ENCODE measurements at regions not wholly inside any gene's neighbourhood (a gene's known extent, or its start where the extent isn't known, plus 50 kb on each side); places are given as distances from the start of the nearest gene placed in this dataset.

GRCh38 chr11:127627629-127628457 is 627.3 kb upstream of the KIRREL3 start:
- DNase-seq = no peak

- DNase-seq = no peak
Observed at GRCh38 chr11:127627204-127627603, 626.6 kb upstream of the KIRREL3 start.

DNA sequence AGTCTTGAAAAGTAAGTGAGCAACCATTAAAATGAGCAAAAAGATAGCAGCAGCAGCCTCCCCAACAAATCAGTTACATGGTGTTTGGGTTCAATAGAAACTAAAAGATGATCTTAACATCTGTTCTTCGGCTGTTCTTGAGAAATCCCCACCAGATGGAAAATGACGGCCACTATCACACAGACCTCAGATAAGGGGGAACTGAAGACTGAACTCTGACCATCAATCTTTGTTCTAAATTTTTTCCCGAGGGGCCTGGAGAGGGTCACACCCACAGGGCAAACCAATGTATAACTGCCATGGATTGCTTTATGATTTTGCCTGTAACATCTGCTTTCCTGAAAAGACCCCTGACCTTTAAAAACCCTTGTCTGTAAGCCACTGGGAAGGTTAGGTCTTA is 624.8 kb upstream of the KIRREL3 start:
- no peak for DNase-seq

- no peak for DNase-seq
Observed at GRCh38 chr11:127624306-127624856, 623.8 kb upstream of the KIRREL3 start.

- no peak for DNase-seq
Observed at GRCh38 chr11:127622686-127623085, 622.1 kb upstream of the KIRREL3 start.

- DNase-seq = no peak
Observed at GRCh38 chr11:127620671-127621070, 620.1 kb upstream of the KIRREL3 start.

- DNase-seq = no peak
Observed at GRCh38 chr11:127619946-127620345, 619.4 kb upstream of the KIRREL3 start.

DNA sequence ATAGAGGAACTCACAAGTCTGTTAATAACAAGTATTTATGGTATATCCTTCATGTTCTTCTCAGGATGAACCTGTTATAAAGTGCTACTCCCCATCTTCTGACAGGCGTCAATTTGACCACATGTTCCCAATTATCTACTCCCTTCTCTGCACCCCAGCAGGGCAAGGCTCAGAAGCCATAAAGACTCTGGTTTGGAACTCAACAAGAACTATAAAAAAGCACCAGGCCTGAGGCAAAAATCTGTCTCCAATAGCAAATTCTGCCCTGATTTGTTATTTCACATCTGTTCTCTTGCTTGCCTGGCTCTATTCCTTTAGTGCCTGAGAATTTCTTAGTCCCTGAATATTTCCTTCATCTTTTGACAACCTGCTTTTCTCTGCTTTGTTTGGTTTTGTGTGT is 618.2 kb upstream of the KIRREL3 start:
- DNase-seq = no peak

- no peak for DNase-seq
Observed at GRCh38 chr11:127616158-127616557, 615.6 kb upstream of the KIRREL3 start.

GRCh38 chr11:127612607-127613006 is 612.0 kb upstream of the KIRREL3 start:
- DNase-seq = no peak

- DNase-seq = no peak
Observed at GRCh38 chr11:127609025-127609773, 608.6 kb upstream of the KIRREL3 start.

- no peak for DNase-seq
Observed at GRCh38 chr11:127607487-127608085, 607.0 kb upstream of the KIRREL3 start.

DNA sequence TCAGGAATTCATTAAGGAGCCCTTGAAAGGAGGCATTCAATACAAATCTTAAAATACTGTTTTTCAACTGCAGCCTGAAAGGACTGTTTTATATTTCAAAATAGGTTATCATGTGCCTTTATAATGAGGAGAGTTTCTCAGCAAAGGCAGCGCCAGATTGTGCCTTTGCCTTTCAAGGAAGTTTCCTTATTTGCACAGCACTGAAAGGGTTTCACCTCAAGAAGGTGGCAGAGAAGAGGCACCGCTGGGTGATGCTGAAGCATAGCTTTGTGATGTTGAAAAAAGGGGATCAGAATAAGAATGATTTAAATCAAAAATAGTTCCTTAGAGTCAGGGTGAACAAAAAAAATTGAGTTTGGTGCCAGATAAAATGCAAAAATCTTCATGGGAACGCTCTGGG is 601.0 kb upstream of the KIRREL3 start:
- no peak for DNase-seq

- DNase-seq = no peak
Observed at GRCh38 chr11:127600674-127601073, 600.1 kb upstream of the KIRREL3 start.

GRCh38 chr11:127598476-127598875 is 597.9 kb upstream of the KIRREL3 start:
- DNase-seq = no peak

DNA sequence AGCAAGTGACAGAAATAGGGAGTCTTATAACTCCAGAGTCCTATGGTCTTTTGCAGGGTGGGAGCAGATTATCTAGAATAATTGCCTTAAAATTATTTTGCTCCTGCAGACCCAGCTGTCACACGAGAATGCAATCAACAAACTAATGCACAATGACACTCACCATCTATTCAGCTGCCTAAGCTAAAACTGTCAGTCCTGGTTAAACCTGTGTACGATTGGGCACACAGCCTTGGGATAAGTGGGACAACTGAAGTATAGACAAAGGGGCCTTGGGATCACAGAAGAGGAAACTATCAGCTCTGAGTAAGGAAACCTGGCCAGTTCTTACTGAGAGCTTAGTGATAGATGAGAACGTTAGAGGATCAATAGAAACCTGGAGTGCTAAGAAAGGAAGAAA is 595.9 kb upstream of the KIRREL3 start:
- DNase-seq = no peak

- no peak for DNase-seq
Observed at GRCh38 chr11:127592371-127592770, 591.8 kb upstream of the KIRREL3 start.

DNA sequence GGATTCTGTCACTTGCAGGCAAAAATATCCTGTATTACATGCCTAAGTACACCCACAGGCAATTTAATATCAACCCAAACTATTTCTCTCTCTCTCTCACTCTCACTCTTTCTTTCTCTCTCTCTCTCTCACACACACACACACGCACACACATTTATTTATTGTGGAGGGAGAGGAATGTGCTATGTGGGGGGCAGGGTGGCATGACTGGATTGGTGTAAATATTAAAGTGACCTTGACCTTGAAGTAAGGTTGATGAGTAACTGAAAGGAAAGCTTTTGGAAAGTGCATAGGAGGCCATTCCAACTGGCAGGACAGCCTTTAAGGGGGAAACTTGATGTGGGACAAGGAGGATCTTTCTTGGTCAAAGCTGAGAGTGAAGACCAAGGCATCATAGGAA is 589.7 kb upstream of the KIRREL3 start:
- DNase-seq = no peak

DNA sequence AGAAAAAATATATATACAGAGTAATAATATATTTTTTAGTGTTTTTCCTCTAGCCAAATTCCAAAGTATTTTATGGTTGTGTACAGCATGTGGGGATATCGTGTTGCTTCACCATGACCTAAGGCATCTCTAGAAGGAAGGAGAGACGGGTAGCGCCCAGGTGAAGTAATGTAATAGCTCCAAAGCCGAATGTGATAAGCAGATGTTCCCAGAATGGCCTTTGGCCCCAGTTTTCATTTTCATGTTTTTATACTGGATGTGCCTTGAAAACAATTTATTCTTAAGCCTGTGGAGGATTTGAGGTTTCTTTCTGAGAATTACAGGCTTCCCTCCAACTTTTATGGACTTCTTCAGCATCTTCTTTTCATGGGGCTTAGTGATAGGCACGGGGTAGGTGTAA is 587.9 kb upstream of the KIRREL3 start:
- no peak for DNase-seq

- DNase-seq = no peak
Observed at GRCh38 chr11:127587511-127587910, 586.9 kb upstream of the KIRREL3 start.

DNA sequence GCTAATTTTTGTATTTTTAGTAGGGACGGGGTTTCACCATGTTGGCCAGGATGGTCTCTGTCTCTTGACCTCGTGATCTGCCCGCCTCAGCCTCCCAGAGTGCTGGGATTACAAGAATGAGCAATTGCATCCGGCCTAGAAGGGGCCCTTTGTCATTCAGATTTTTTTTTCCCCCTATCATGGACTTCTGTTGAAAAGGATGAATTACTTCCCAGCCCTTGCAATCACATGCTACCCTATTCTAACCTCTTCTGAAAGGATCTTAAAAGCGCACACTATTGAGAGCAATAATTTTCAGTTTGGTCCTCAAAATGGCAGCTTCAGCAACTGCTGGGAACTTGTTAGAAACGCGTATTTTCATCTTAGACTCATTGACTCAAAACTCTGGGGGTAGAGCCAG is 575.6 kb upstream of the KIRREL3 start:
- no peak for DNase-seq

- no peak for DNase-seq
Observed at GRCh38 chr11:127574478-127574877, 573.9 kb upstream of the KIRREL3 start.

DNA sequence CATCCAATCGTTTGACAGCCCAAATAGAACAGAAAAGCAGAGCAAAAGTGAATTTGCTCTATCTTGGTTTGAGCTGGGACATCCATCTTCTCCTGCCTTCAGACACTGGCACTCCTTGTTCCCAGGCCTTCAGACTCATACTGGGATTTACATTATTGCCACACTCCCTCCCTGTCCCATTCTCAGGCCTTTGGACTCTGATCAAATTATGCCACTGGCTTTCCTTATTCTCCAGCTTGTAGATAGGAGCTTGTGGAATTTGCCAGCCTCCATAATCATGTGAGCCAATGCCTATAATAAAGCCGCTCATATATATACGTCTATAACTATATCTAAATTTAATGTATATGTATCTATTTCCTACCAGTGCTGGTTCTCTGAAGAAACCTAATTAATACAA is 568.3 kb upstream of the KIRREL3 start:
- DNase-seq = no peak
